Stomach (tissue), 8 donors: ENCODE measurements at regions not wholly inside any gene's neighbourhood (a gene's known extent, or its start where the extent isn't known, plus 50 kb on each side); places are given as distances from the start of the nearest gene placed in this dataset.

Experiments used
- DNase-seq, 2 donors: peaks; one replicate each; pipeline versions ENCODE4 v3.0.0 to v3.0.0-alpha.2; 2013 to 2019
- H3K27ac ChIP-seq, 5 donors: fragments of 200-600 bp in 4 of 5; sonication (generic) in 4 of 5; one replicate each; pipeline ENCODE4 v1.5.1; 2013 to 2019; ENCODE audit warnings: mild to moderate bottlenecking in 1 of 5, moderate library complexity in 1 of 5
- H3K27me3 ChIP-seq, 3 donors: fragments of 200-600 bp; sonication (generic); one replicate each; pipeline ENCODE4 v1.5.1; 2017 to 2019; ENCODE audit warnings: mixed run types in 1 of 3
- H3K36me3 ChIP-seq, 4 donors: fragments of 200-600 bp; sonication (generic); 1 replicate in 3 of 4; 2 replicates in 1 of 4; pipeline ENCODE4 v1.5.1; 2016 to 2019
- H3K4me1 ChIP-seq, 4 donors: fragments of 200-600 bp; sonication (generic); one replicate each; pipeline ENCODE4 v1.5.1; 2016 to 2019
- H3K4me3 ChIP-seq, 4 donors: fragments of 200-600 bp; sonication (generic) in 3 of 4; one replicate each; pipeline ENCODE4 v1.5.1; 2016 to 2019; ENCODE audit warnings: mild to moderate bottlenecking in 1 of 4
- H3K9me3 ChIP-seq, 4 donors: fragments of 200-600 bp; sonication (generic); one replicate each; pipeline ENCODE4 v1.5.1; 2016 to 2019
- EP300 ChIP-seq: sonication (generic); formaldehyde crosslinking; IDR thresholded peaks from one replicate; pipeline ENCODE4 v1.6.1; 2017; ENCODE audit warnings: antibody characterized with exemption
- POLR2A ChIP-seq, 4 donors: fragments of 450-650 bp; IDR thresholded peaks; one replicate each; pipeline ENCODE4 v1.6.1; 2016; ENCODE audit warnings: antibody characterized with exemption in 4 of 4, control low read depth in 2 of 4, mild to moderate bottlenecking in 1 of 4, moderate library complexity in 1 of 4
- POLR2AphosphoS5 ChIP-seq, 3 donors: sonication (generic); formaldehyde crosslinking; IDR thresholded peaks; one replicate each; pipeline ENCODE4 v1.6.1; 2016; ENCODE audit warnings: antibody characterized with exemption in 3 of 3
- WGBS, 5 donors: extraction: QIAGEN DNeasy Blood & Tissue Kit in 3 of 5; methylation state at CpG; one replicate each; pipeline versions ENCODE4 v1.1.5 to v1.1.7; 2013 to 2018; 5-methylcytosine and 5-hydroxymethylcytosine counted together
- intact Hi-C: fragments of 100-400 bp; cut with DNase I; formaldehyde crosslinking; loops from one replicate; pipeline ENCODE4 v1.15.1; 2023; ENCODE audit warnings: low total_unique reads
- TF ChIP-seq, protein P1 (sequence below), 7 experiments: fragments of 450-650 bp in 4 of 7; fragments of 200-600 bp in 3 of 7; sonication (generic) in 3 of 7; IDR thresholded peaks; one replicate each; pipeline ENCODE4 v1.5.1; 2016 to 2019; ENCODE audit warnings: antibody characterized with exemption in 7 of 7, control low read depth in 2 of 7, mild to moderate bottlenecking in 1 of 7
- donor health status: healthy with polysubstance abuse.
- donor health status: Bipolar disorder and iron deficiency.
- donor health status: healthy.

GRCh38 chr3:134704133-134704532 lies 53.3 kb upstream of the KY start:
- intact Hi-C loops = no loop called here

GRCh38 chr3:134704556-134704955 lies 53.7 kb upstream of the KY start:
- DNase-seq = no peak
- Histone ChIP-seq H3K36me3 (no peaks in the 10 kb centered on the region), H3K27ac (no peak overlapping the region), H3K4me3 (no peak overlapping the region), H3K9me3 (no peaks in the 10 kb centered on the region), H3K4me1 (peaks cover 0 to 13% (median 0%) of the 10 kb centered on the region in 4 donors), H3K27me3 (no peaks in the 10 kb centered on the region)
- 53 to 87% (median 78%) methylated on average over 1 of the region's 1 CpG for WGBS, 5 donors
- no peak for TF ChIP-seq POLR2A (IDR thresholded peaks at IDR 0.05)
- TF ChIP-seq POLR2AphosphoS5 (IDR thresholded peaks at IDR 0.05) = no peak
- TF ChIP-seq, protein P1, sequence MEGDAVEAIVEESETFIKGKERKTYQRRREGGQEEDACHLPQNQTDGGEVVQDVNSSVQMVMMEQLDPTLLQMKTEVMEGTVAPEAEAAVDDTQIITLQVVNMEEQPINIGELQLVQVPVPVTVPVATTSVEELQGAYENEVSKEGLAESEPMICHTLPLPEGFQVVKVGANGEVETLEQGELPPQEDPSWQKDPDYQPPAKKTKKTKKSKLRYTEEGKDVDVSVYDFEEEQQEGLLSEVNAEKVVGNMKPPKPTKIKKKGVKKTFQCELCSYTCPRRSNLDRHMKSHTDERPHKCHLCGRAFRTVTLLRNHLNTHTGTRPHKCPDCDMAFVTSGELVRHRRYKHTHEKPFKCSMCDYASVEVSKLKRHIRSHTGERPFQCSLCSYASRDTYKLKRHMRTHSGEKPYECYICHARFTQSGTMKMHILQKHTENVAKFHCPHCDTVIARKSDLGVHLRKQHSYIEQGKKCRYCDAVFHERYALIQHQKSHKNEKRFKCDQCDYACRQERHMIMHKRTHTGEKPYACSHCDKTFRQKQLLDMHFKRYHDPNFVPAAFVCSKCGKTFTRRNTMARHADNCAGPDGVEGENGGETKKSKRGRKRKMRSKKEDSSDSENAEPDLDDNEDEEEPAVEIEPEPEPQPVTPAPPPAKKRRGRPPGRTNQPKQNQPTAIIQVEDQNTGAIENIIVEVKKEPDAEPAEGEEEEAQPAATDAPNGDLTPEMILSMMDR (IDR thresholded peaks at IDR 0.05) = no peak
- TF ChIP-seq EP300 = no peak
- intact Hi-C loops = no loop called here

More at GRCh38 chr3:134704133-134704532, 53.3 kb upstream of the KY start:
- Histone ChIP-seq H3K4me1 (peaks cover 0 to 13% (median 1%) of the 10 kb centered on the region in 4 donors), H3K36me3 (no peaks in the 10 kb centered on the region), H3K27me3 (no peaks in the 10 kb centered on the region), H3K27ac (no peak overlapping the region), H3K4me3 (no peak overlapping the region), H3K9me3 (no peaks in the 10 kb centered on the region)
- TF ChIP-seq POLR2A (IDR thresholded peaks at IDR 0.05) (no peak), POLR2AphosphoS5 (IDR thresholded peaks at IDR 0.05) (no peak), EP300 (no peak)
- TF ChIP-seq, protein P1 (IDR thresholded peaks at IDR 0.05) = no peak
- WGBS, 5 donors = 73 to 84% (median 81%) methylated on average over 2 of the region's 2 CpGs
- no peak for DNase-seq

GRCh38 chr3:134707908-134708597 lies 57.2 kb upstream of the KY start:
- 78 to 91% (median 84%) methylated on average over 2 of the region's 2 CpGs for WGBS, 5 donors
- H3K4me3 ChIP-seq = no peak overlapping the region
- TF ChIP-seq POLR2A (IDR thresholded peaks at IDR 0.05) (no peak), EP300 (no peak), POLR2AphosphoS5 (IDR thresholded peaks at IDR 0.05) (no peak)
- TF ChIP-seq, protein P1 (IDR thresholded peaks at IDR 0.05) = no peak
- H3K4me1 ChIP-seq = peaks cover 0 to 19% (median 2%) of the 10 kb centered on the region in 4 donors
- H3K27ac ChIP-seq = no peak overlapping the region
- H3K36me3 ChIP-seq = no peaks in the 10 kb centered on the region
- DNase-seq = no peak
- H3K9me3 ChIP-seq = no peaks in the 10 kb centered on the region
- intact Hi-C loops = no loop called here
- H3K27me3 ChIP-seq = no peaks in the 10 kb centered on the region

GRCh38 chr3:134708671-134709070 lies 57.8 kb upstream of the KY start:
- no peaks in the 10 kb centered on the region for H3K36me3 ChIP-seq
- 89 to 100% (median 95%) methylated on average over 2 of the region's 2 CpGs for WGBS, 5 donors
- no peaks in the 10 kb centered on the region for H3K27me3 ChIP-seq
- H3K9me3 ChIP-seq = no peaks in the 10 kb centered on the region
- TF ChIP-seq, protein P1 (IDR thresholded peaks at IDR 0.05) = no peak
- TF ChIP-seq POLR2A (IDR thresholded peaks at IDR 0.05) = no peak
- no peak overlapping the region for H3K4me3 ChIP-seq
- peaks cover 0 to 19% (median 2%) of the 10 kb centered on the region in 4 donors for H3K4me1 ChIP-seq
- intact Hi-C loops = no loop called here
- no peak for DNase-seq
- H3K27ac ChIP-seq = no peak overlapping the region
